ENCODE measurements at regions not wholly inside any gene's neighbourhood (a gene's known extent, or its start where the extent isn't known, plus 50 kb on each side); places are given as distances from the start of the nearest gene placed in this dataset.

GRCh38 chr18:60022671-60023276 lies 123.0 kb downstream of the PMAIP1 start:
- TF ChIP-seq CTCF (IDR thresholded peaks at IDR 0.05) (no peak), POLR2A (IDR thresholded peaks at IDR 0.05) (no peak)

Data from heart left ventricle (tissue), 13 donors.